H9 (cell line): ENCODE measurements at regions not wholly inside any gene's neighbourhood (a gene's known extent, or its start where the extent isn't known, plus 50 kb on each side); places are given as distances from the start of the nearest gene placed in this dataset.

Experiments
- DNase-seq: peaks from one replicate; pipeline ENCODE4 v3.0.0-alpha.2; 2017
- H2AFZ ChIP-seq: one replicate; pipeline ENCODE4 v1.6.1; 2013; ENCODE audit warnings: mild to moderate bottlenecking, low read length, control low read depth, moderate library complexity
- H2AK5ac ChIP-seq: 2 replicates; pipeline ENCODE4 v1.6.1; 2013; ENCODE audit warnings: low read length, control low read depth, mixed read lengths; ENCODE audit not compliant: insufficient read length
- H2BK120ac ChIP-seq: one replicate; pipeline ENCODE4 v1.6.1; 2013; ENCODE audit warnings: low read depth, mild to moderate bottlenecking, low read length, control low read depth, inconsistent platforms; ENCODE audit not compliant: poor library complexity, severe bottlenecking
- H2BK12ac ChIP-seq: 2 replicates; pipeline ENCODE4 v1.6.1; 2013; ENCODE audit warnings: low read length, control low read depth, mixed read lengths, low read depth; ENCODE audit not compliant: insufficient read length
- H2BK15ac ChIP-seq: 2 replicates; pipeline ENCODE4 v1.6.1; 2013; ENCODE audit warnings: low read depth, low read length, control low read depth
- H2BK20ac ChIP-seq: one replicate; pipeline ENCODE4 v1.6.1; 2013; ENCODE audit warnings: low read depth, mild to moderate bottlenecking, low read length, control low read depth, inconsistent platforms; ENCODE audit not compliant: poor library complexity, severe bottlenecking
- H2BK5ac ChIP-seq: 2 replicates; pipeline ENCODE4 v1.6.1; 2013; ENCODE audit warnings: low read length, control low read depth, mixed read lengths; ENCODE audit not compliant: insufficient read length
- H3K14ac ChIP-seq: 2 replicates; pipeline ENCODE4 v1.6.1; 2013; ENCODE audit warnings: low read length, control low read depth; ENCODE audit not compliant: insufficient read depth
- H3K18ac ChIP-seq: 2 replicates; pipeline ENCODE4 v1.6.1; 2013; ENCODE audit warnings: low read depth, mild to moderate bottlenecking, mixed read lengths, low read length, control low read depth; ENCODE audit not compliant: insufficient read length
- H3K23ac ChIP-seq: 2 replicates; pipeline ENCODE4 v1.6.1; 2013; ENCODE audit warnings: low read length, control low read depth, mixed read lengths, low read depth; ENCODE audit not compliant: insufficient read length
- H3K23me2 ChIP-seq: 2 replicates; pipeline ENCODE4 v1.6.1; 2013; ENCODE audit warnings: low read depth, mild to moderate bottlenecking, mixed read lengths, low read length, control low read depth; ENCODE audit not compliant: insufficient read length, poor library complexity, severe bottlenecking
- H3K27ac ChIP-seq: 2 replicates; pipeline ENCODE4 v1.5.1; 2013; ENCODE audit warnings: low read length, control low read depth, mixed read lengths, low read depth; ENCODE audit not compliant: insufficient read length
- H3K27me3 ChIP-seq: 2 replicates; pipeline ENCODE4 v1.6.1; 2013; ENCODE audit warnings: low read length, control low read depth, inconsistent platforms; ENCODE audit not compliant: insufficient read depth
- H3K4ac ChIP-seq: 2 replicates; pipeline ENCODE4 v1.6.1; 2013; ENCODE audit warnings: low read depth, mild to moderate bottlenecking, control low read depth, inconsistent platforms, low read length, moderate library complexity
- H3K4me1 ChIP-seq: 2 replicates; pipeline ENCODE4 v1.6.1; 2013; ENCODE audit warnings: low read length, control low read depth, inconsistent platforms; ENCODE audit not compliant: insufficient read depth
- H3K4me2 ChIP-seq: 2 replicates; pipeline ENCODE4 v1.6.1; 2013; ENCODE audit warnings: low read length, control low read depth, mixed read lengths; ENCODE audit not compliant: insufficient read length, insufficient read depth
- H3K56ac ChIP-seq: 2 replicates; pipeline ENCODE4 v1.6.1; 2013; ENCODE audit warnings: low read depth, mild to moderate bottlenecking, mixed read lengths, low read length, control low read depth; ENCODE audit not compliant: insufficient read length
- H3K79me1 ChIP-seq: 2 replicates; pipeline ENCODE4 v1.6.1; 2013; ENCODE audit warnings: low read depth, mild to moderate bottlenecking, moderate library complexity, low read length, control low read depth, inconsistent platforms; ENCODE audit not compliant: insufficient read depth, poor library complexity, severe bottlenecking
- H3K79me2 ChIP-seq: 2 replicates; pipeline ENCODE4 v1.6.1; 2013; ENCODE audit warnings: low read length, control low read depth, inconsistent platforms; ENCODE audit not compliant: insufficient read depth
- H3K9ac ChIP-seq: 2 replicates; pipeline ENCODE4 v1.6.1; 2013; ENCODE audit warnings: low read length, control low read depth, mixed read lengths; ENCODE audit not compliant: insufficient read length; ENCODE audit errors: extremely low read depth
- H3K9me3 ChIP-seq: one replicate; pipeline ENCODE4 v1.6.1; 2013; ENCODE audit warnings: low read depth, low read length, inconsistent platforms; ENCODE audit not compliant: control insufficient read depth
- H3T11ph ChIP-seq: one replicate; pipeline ENCODE4 v1.6.1; 2013; ENCODE audit warnings: mild to moderate bottlenecking, low read length, control low read depth, inconsistent platforms
- H4K20me1 ChIP-seq: one replicate; pipeline ENCODE4 v1.6.1; 2013; ENCODE audit not compliant: control insufficient read depth, insufficient read length, insufficient read depth
- H4K5ac ChIP-seq: 2 replicates; pipeline ENCODE4 v1.6.1; 2013; ENCODE audit warnings: low read depth, mild to moderate bottlenecking, mixed read lengths, low read length, control low read depth; ENCODE audit not compliant: insufficient read length
- H4K8ac ChIP-seq: replicated peaks from 2 replicates; pipeline ENCODE4 v1.6.1; 2013; ENCODE audit warnings: low read length, control low read depth, mixed read lengths, low read depth; ENCODE audit not compliant: insufficient read length
- H4K91ac ChIP-seq: 2 replicates; pipeline ENCODE4 v1.6.1; 2013; ENCODE audit warnings: low read depth, mild to moderate bottlenecking, moderate library complexity, mixed read lengths, low read length, control low read depth; ENCODE audit not compliant: insufficient read length
- H3K27ac Mint-ChIP-seq, 3 experiments: 2 replicates in 2 of 3; 3 replicates in 1 of 3; pipeline ENCODE4 v1.8.0; 2020 to 2021; ENCODE audit warnings: mixed read lengths in 3 of 3, mild to moderate bottlenecking in 1 of 3, moderate library complexity in 1 of 3
- H3K27me3 Mint-ChIP-seq: 2 replicates; pipeline ENCODE4 v1.8.0; 2021; ENCODE audit warnings: low read depth, mild to moderate bottlenecking, moderate library complexity, mixed read lengths
- H3K36me3 Mint-ChIP-seq, 3 experiments: 2 replicates in 2 of 3; 3 replicates in 1 of 3; pipeline ENCODE4 v1.8.0; 2020 to 2021; ENCODE audit warnings: low read depth in 3 of 3, mixed read lengths in 3 of 3; ENCODE audit not compliant: insufficient read depth in 1 of 3
- H3K4me1 Mint-ChIP-seq, 2 experiments: 2 replicates each; pipeline ENCODE4 v1.8.0; 2020; ENCODE audit warnings: mixed read lengths in 2 of 2
- H3K4me3 Mint-ChIP-seq, 2 experiments: 2 replicates in 1 of 2; 3 replicates in 1 of 2; pipeline ENCODE4 v1.8.0; 2020 to 2021; ENCODE audit warnings: mild to moderate bottlenecking in 2 of 2, mixed read lengths in 2 of 2, moderate library complexity in 1 of 2
- H3K9me3 Mint-ChIP-seq, 2 experiments: 2 replicates in 1 of 2; 3 replicates in 1 of 2; pipeline ENCODE4 v1.8.0; 2020; ENCODE audit warnings: mild to moderate bottlenecking in 2 of 2, mixed read lengths in 2 of 2, moderate library complexity in 1 of 2
- WGBS: extraction: QIAGEN DNeasy Blood & Tissue Kit; methylation state at CpG from one replicate; pipeline ENCODE4 v1.1.7; 2013; ENCODE audit warnings: missing lambda C conversion rate, low lambda C conversion rate, mixed read lengths; ENCODE audit not compliant: insufficient read length; ENCODE audit errors: extremely low coverage; 5-methylcytosine and 5-hydroxymethylcytosine counted together
- TF ChIP-seq, protein P1 (sequence below): fragments of 200-600 bp; sonication (generic); conservative IDR thresholded peaks from 3 replicates; pipeline ENCODE4 v1.8.0; 2021; ENCODE audit warnings: antibody characterized with exemption, mild to moderate bottlenecking

GRCh38 chr7:24381894-24382505 lies 98.0 kb downstream of the NPY start:
- H2BK120ac ChIP-seq: no peak overlapping the region
- no peaks in the 10 kb centered on the region for H3K23me2 ChIP-seq
- H3K18ac ChIP-seq: no peak overlapping the region
- no peaks in the 10 kb centered on the region for H3K9me3 ChIP-seq
- no peak overlapping the region for H3K4ac ChIP-seq
- no peak overlapping the region for H3K14ac ChIP-seq
- H3K56ac ChIP-seq: no peak overlapping the region
- no peak overlapping the region for H3K4me2 ChIP-seq
- no peaks in the 10 kb centered on the region for H3K27me3 ChIP-seq
- no peak overlapping the region for H3K9ac ChIP-seq
- peak overlapping the region; percentile 5 for H2BK12ac ChIP-seq
- no peaks in the 10 kb centered on the region for H3K79me2 ChIP-seq
- no peaks in the 10 kb centered on the region for H4K20me1 ChIP-seq
- peaks cover 14% of the 10 kb centered on the region; the same call in 1 of the 2 replicates for H3K4me1 ChIP-seq
- peaks cover 14% of the 10 kb centered on the region in 2 experiments for H3K9me3 Mint-ChIP-seq
- no peak for DNase-seq
- H3K4me1 Mint-ChIP-seq: peaks cover 40 to 49% of the 10 kb centered on the region in 2 experiments
- H3K23ac ChIP-seq: no peak overlapping the region
- H3K79me1 ChIP-seq: no peaks in the 10 kb centered on the region
- H2BK20ac ChIP-seq: no peak overlapping the region
- no peak overlapping the region for H3K4me3 Mint-ChIP-seq
- H2BK5ac ChIP-seq: no peak overlapping the region
- H3K27ac ChIP-seq: no peak overlapping the region
- H3K27ac Mint-ChIP-seq: peak overlapping the region in 1 of 3 experiments; percentile 6; a peak in 5 of 7 replicates
- peaks cover 9 to 19% (median 14%) of the 10 kb centered on the region in 3 experiments for H3K36me3 Mint-ChIP-seq
- H4K8ac ChIP-seq: no peak overlapping the region
- no peak overlapping the region for H3T11ph ChIP-seq
- no CpG with 5 or more reads among the region's 6 CpGs for WGBS
- H3K27me3 Mint-ChIP-seq: no peaks in the 10 kb centered on the region
- peak overlapping the region; percentile 67 for H2AFZ ChIP-seq
- H4K5ac ChIP-seq: no peak overlapping the region
- TF ChIP-seq, protein P1, sequence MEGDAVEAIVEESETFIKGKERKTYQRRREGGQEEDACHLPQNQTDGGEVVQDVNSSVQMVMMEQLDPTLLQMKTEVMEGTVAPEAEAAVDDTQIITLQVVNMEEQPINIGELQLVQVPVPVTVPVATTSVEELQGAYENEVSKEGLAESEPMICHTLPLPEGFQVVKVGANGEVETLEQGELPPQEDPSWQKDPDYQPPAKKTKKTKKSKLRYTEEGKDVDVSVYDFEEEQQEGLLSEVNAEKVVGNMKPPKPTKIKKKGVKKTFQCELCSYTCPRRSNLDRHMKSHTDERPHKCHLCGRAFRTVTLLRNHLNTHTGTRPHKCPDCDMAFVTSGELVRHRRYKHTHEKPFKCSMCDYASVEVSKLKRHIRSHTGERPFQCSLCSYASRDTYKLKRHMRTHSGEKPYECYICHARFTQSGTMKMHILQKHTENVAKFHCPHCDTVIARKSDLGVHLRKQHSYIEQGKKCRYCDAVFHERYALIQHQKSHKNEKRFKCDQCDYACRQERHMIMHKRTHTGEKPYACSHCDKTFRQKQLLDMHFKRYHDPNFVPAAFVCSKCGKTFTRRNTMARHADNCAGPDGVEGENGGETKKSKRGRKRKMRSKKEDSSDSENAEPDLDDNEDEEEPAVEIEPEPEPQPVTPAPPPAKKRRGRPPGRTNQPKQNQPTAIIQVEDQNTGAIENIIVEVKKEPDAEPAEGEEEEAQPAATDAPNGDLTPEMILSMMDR: peak; percentile 70
- no peak overlapping the region for H2AK5ac ChIP-seq
- 0 out of 2 replicates have a peak overlapping the region, but pooled peaks have one; percentile 81 for H2BK15ac ChIP-seq
- H4K91ac ChIP-seq: no peak overlapping the region
